ENCODE measurements at regions not wholly inside any gene's neighbourhood (a gene's known extent, or its start where the extent isn't known, plus 50 kb on each side); places are given as distances from the start of the nearest gene placed in this dataset.
"Not testable (repeated sequence)": the region's sequence is repeated elsewhere in the genome, so short reads cannot be mapped to it uniquely, and the experiment has no call there.

DNA sequence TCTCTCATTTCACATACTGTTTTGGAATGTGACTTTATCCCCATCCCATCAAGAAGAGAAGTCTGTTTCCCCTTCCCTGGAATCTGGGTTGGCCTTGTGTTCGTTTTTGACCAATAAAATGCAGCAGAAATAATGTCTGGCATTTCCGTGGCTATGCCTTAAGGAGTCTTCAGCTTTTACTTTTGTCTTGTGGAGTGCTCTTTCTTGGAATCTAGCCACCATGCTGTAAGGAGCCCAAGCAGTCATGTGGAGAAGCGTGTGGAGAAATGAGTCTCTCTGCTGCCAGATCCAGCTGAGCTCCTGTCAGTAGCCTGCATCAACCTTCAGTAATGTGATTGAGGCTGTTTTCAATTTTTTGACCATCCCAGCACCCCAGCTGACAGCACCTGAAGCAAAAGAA is 84.4 kb upstream of the ARMCX2 start:
- Histone ChIP-seq H4K20me1 (ENCODE audit: insufficient read depth, low read length) (no peaks in the 10 kb centered on the region), H3K9ac (ENCODE audit: low read length) (no peak overlapping the region), H3K4me3 (ENCODE audit: low read depth, low read length, poor library complexity, severe bottlenecking) (no peak overlapping the region)

DNA sequence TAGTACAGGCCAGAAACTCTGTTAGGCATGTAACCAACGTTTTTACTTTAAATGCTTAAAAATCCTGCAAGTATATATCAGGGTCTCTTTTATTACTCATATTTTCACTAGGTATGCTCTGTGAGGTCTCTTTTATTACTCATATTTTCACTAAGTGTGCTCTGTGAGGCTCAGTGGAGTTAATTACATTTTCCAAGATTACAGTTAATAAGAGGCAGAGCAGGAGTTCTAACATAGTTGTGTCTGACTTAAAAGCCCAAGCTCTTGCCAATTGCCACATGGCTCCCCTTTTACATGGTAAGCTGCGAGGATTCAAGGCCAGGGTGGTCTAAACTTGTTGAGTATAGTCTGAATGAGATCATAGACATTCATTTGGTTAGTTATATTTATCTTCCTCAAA is 81.0 kb upstream of the ARMCX2 start:
- H3F3A ChIP-seq (ENCODE audit: insufficient read depth, low read length), result no peaks in the 10 kb centered on the region
- H3K4me1 ChIP-seq (ENCODE audit: insufficient read depth, low read length, severe bottlenecking), result no peaks in the 10 kb centered on the region
- no peak overlapping the region for H3K9ac ChIP-seq (ENCODE audit: low read length)
- no peaks in the 10 kb centered on the region for H3K9me3 ChIP-seq (ENCODE audit: low read length)
- H3K27ac ChIP-seq (ENCODE audit: low read depth, low read length, poor library complexity, severe bottlenecking), result no peak overlapping the region
- no peaks in the 10 kb centered on the region for H3K9me2 ChIP-seq (ENCODE audit: low read depth, low read length)
- H3K27me3 ChIP-seq (ENCODE audit: insufficient read depth, low read length), result no peaks in the 10 kb centered on the region
- no peak overlapping the region for H3K4me2 ChIP-seq (ENCODE audit: low read length)
- H3K79me2 ChIP-seq (ENCODE audit: insufficient read depth, low read length), result no peaks in the 10 kb centered on the region
- no peaks in the 10 kb centered on the region for H3K36me3 ChIP-seq (ENCODE audit: insufficient read depth, low read length)
- TF ChIP-seq, protein P1, sequence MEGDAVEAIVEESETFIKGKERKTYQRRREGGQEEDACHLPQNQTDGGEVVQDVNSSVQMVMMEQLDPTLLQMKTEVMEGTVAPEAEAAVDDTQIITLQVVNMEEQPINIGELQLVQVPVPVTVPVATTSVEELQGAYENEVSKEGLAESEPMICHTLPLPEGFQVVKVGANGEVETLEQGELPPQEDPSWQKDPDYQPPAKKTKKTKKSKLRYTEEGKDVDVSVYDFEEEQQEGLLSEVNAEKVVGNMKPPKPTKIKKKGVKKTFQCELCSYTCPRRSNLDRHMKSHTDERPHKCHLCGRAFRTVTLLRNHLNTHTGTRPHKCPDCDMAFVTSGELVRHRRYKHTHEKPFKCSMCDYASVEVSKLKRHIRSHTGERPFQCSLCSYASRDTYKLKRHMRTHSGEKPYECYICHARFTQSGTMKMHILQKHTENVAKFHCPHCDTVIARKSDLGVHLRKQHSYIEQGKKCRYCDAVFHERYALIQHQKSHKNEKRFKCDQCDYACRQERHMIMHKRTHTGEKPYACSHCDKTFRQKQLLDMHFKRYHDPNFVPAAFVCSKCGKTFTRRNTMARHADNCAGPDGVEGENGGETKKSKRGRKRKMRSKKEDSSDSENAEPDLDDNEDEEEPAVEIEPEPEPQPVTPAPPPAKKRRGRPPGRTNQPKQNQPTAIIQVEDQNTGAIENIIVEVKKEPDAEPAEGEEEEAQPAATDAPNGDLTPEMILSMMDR (IDR thresholded peaks at IDR 0.05; ENCODE audit: low read length), result no peak
- TF ChIP-seq EZH2 (IDR thresholded peaks at IDR 0.05; ENCODE audit: borderline replicate concordance, low read length), result no peak
- no peaks in the 10 kb centered on the region for H4K20me1 ChIP-seq (ENCODE audit: insufficient read depth, low read length)
- no peak overlapping the region for H2AFZ ChIP-seq (ENCODE audit: low read length)
- no peak overlapping the region for H3K4me3 ChIP-seq (ENCODE audit: low read depth, low read length, poor library complexity, severe bottlenecking)

More for the DNA sequence above, 84.4 kb upstream of the ARMCX2 start:
- Histone ChIP-seq H3K27me3 (ENCODE audit: insufficient read depth, low read length) (no peaks in the 10 kb centered on the region), H3K4me2 (ENCODE audit: low read length) (no peak overlapping the region), H3K79me2 (ENCODE audit: insufficient read depth, low read length) (no peaks in the 10 kb centered on the region), H3K9me3 (ENCODE audit: low read length) (no peaks in the 10 kb centered on the region), H3K4me1 (ENCODE audit: insufficient read depth, low read length, severe bottlenecking) (no peaks in the 10 kb centered on the region), H2AFZ (ENCODE audit: low read length) (no peak overlapping the region), H3K27ac (ENCODE audit: low read depth, low read length, poor library complexity, severe bottlenecking) (no peak overlapping the region), H3F3A (ENCODE audit: insufficient read depth, low read length) (no peaks in the 10 kb centered on the region), H3K9me2 (ENCODE audit: low read depth, low read length) (no peaks in the 10 kb centered on the region), H3K36me3 (ENCODE audit: insufficient read depth, low read length) (no peaks in the 10 kb centered on the region)
- TF ChIP-seq, protein P1 (IDR thresholded peaks at IDR 0.05; ENCODE audit: low read length), result no peak
- no peak for TF ChIP-seq EZH2 (IDR thresholded peaks at IDR 0.05; ENCODE audit: borderline replicate concordance, low read length)

DNA sequence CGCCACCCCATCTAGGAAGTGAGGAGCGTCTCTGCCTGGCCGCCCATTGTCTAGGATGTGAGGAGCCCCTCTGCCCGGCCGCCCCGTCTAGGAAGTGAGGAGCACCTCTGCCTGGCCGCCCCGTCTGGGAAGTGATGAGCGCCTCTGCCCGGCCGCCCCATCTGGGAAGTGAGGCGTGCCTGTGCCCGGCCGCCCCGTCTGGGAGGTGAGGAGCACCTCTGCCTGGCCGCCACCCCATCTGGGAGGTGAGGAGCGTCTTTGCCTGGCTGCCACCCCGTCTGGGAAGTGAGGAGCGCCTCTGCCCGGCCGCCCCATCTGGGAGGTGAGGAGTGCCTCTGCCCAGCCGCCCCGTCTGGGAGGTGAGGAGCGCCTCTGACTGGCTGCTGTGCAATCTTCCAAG is 79.2 kb upstream of the ARMCX2 start:
- H3K4me3 ChIP-seq (ENCODE audit: low read depth, low read length, poor library complexity, severe bottlenecking); H2AFZ ChIP-seq (ENCODE audit: low read length); H3K36me3 ChIP-seq (ENCODE audit: insufficient read depth, low read length); H3K9ac ChIP-seq (ENCODE audit: low read length); H3F3A ChIP-seq (ENCODE audit: insufficient read depth, low read length); H3K9me3 ChIP-seq (ENCODE audit: low read length); H3K27me3 ChIP-seq (ENCODE audit: insufficient read depth, low read length); H3K79me2 ChIP-seq (ENCODE audit: insufficient read depth, low read length); H3K4me2 ChIP-seq (ENCODE audit: low read length); H4K20me1 ChIP-seq (ENCODE audit: insufficient read depth, low read length); H3K4me1 ChIP-seq (ENCODE audit: insufficient read depth, low read length, severe bottlenecking); H3K27ac ChIP-seq (ENCODE audit: low read depth, low read length, poor library complexity, severe bottlenecking); H3K9me2 ChIP-seq (ENCODE audit: low read depth, low read length): not testable (repeated sequence)

DNA sequence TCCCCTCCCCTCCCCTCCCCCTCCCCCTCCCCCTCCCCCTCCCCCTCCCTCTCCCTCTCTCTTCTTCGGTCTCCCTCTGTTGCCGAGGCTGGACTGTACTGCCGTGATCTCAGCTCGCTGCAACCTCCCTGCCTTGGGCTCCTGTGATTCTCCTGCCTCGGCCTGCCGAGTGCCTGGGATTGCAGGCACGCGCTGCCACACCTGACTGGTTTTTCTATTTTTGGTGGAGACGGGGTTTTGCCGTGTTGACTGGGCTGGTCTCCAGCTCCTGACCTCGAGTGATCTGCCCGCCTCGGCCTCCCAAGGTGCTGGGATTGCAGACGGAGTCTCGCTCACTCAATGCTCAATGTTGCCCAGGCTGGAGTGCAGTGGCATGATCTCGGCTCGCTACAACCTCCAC is 78.8 kb upstream of the ARMCX2 start:
- H3K9me3 ChIP-seq (ENCODE audit: low read length); H2AFZ ChIP-seq (ENCODE audit: low read length); H3K4me3 ChIP-seq (ENCODE audit: low read depth, low read length, poor library complexity, severe bottlenecking); H3K36me3 ChIP-seq (ENCODE audit: insufficient read depth, low read length); H3K4me2 ChIP-seq (ENCODE audit: low read length); H3K9ac ChIP-seq (ENCODE audit: low read length); H3K27ac ChIP-seq (ENCODE audit: low read depth, low read length, poor library complexity, severe bottlenecking); H3K27me3 ChIP-seq (ENCODE audit: insufficient read depth, low read length); H3K79me2 ChIP-seq (ENCODE audit: insufficient read depth, low read length); H3K9me2 ChIP-seq (ENCODE audit: low read depth, low read length); H3F3A ChIP-seq (ENCODE audit: insufficient read depth, low read length); H3K4me1 ChIP-seq (ENCODE audit: insufficient read depth, low read length, severe bottlenecking); H4K20me1 ChIP-seq (ENCODE audit: insufficient read depth, low read length): not testable (repeated sequence)
